ENCODE measurements at regions not wholly inside any gene's neighbourhood (a gene's known extent, or its start where the extent isn't known, plus 50 kb on each side); places are given as distances from the start of the nearest gene placed in this dataset.

- TF ChIP-seq CTCF (conservative IDR thresholded peaks at IDR 0.05 in 1 of 2, IDR thresholded peaks at IDR 0.05 in 1 of 2; ENCODE audit: extremely low read depth in 1 of 2, insufficient read depth in 1 of 2, low read depth in 1 of 2, low read length in 2 of 2) (no peak), EZH2 (IDR thresholded peaks at IDR 0.05; ENCODE audit: borderline replicate concordance, low read length) (no peak)
These were observed 625.9 kb upstream of the CADM1 start for GRCh38 chr11:116130122-116130521.

Measured in mammary epithelial cell (primary cell).